Right lobe of liver (tissue), 4 donors: ENCODE measurements at regions not wholly inside any gene's neighbourhood (a gene's known extent, or its start where the extent isn't known, plus 50 kb on each side); places are given as distances from the start of the nearest gene placed in this dataset.

Source experiments
- POLR2A ChIP-seq: fragments of 450-650 bp; IDR thresholded peaks from one replicate; pipeline ENCODE4 v1.6.1; 2017; ENCODE audit warnings: antibody characterized with exemption, mild to moderate bottlenecking
- TF ChIP-seq, protein P1 (sequence below), 4 donors: fragments of 200-600 bp in 3 of 4; fragments of 450-650 bp in 1 of 4; IDR thresholded peaks; one replicate each; pipeline versions ENCODE4 v1.5.1 to v1.8.0; 2016 to 2022; ENCODE audit warnings: antibody characterized with exemption in 4 of 4, mild to moderate bottlenecking in 2 of 4
- donor health status: DM: no; HTN: no; CAD: no.
- donor health status: DM: no; HTN: no; CAD: no.
- donor health status: DM: no; HTN: yes; CAD: no.

- no peak for TF ChIP-seq POLR2A
- TF ChIP-seq, protein P1, sequence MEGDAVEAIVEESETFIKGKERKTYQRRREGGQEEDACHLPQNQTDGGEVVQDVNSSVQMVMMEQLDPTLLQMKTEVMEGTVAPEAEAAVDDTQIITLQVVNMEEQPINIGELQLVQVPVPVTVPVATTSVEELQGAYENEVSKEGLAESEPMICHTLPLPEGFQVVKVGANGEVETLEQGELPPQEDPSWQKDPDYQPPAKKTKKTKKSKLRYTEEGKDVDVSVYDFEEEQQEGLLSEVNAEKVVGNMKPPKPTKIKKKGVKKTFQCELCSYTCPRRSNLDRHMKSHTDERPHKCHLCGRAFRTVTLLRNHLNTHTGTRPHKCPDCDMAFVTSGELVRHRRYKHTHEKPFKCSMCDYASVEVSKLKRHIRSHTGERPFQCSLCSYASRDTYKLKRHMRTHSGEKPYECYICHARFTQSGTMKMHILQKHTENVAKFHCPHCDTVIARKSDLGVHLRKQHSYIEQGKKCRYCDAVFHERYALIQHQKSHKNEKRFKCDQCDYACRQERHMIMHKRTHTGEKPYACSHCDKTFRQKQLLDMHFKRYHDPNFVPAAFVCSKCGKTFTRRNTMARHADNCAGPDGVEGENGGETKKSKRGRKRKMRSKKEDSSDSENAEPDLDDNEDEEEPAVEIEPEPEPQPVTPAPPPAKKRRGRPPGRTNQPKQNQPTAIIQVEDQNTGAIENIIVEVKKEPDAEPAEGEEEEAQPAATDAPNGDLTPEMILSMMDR (IDR thresholded peaks at IDR 0.05), result no peak
Observed at GRCh38 chr6:169907419-169908115, 156.1 kb downstream of the ERMARD start.
